ENCODE measurements at regions not wholly inside any gene's neighbourhood (a gene's known extent, or its start where the extent isn't known, plus 50 kb on each side); places are given as distances from the start of the nearest gene placed in this dataset.

DNA sequence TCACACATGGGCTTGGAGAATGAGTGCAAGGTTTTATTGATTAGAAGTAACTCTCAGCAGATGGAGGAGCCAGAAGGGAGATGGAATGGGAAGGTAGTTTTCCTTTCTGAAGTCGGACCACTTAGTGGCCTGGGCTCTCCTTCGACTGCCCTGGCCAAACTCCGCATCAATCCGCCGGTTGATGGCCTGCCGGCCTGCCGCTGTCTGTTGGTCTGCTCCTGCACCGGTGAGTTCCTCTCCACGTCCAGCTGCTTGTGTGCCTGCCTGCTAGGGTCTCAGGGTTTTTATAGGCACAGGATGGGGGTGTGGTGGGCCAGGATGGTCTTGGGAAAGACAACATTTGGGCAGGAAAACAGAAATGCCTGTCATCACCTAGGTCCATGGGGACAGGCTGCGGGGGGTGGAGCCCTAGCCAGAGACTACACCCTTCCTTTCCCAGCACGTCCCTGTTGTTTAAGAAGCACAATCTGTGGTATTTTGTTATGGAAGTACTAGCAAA lies 837.0 kb downstream of the PDCD6IP start:
- H3K27me3 ChIP-seq = no peaks in the 10 kb centered on the region
- DNase-seq = no peak
- no peaks in the 10 kb centered on the region for H3K36me3 ChIP-seq
- no peak overlapping the region for H3K4me3 ChIP-seq
- H3K4me1 ChIP-seq = no peaks in the 10 kb centered on the region
- intact Hi-C loops (cut with DNase I; ENCODE audit: low total_unique reads) = no loop called here
- H3K27ac ChIP-seq = no peak overlapping the region
- TF ChIP-seq CTCF (IDR thresholded peaks at IDR 0.05) = no peak
- H3K9me3 ChIP-seq = no peaks in the 10 kb centered on the region

- H3K9me3 ChIP-seq = no peaks in the 10 kb centered on the region
- no peaks in the 10 kb centered on the region for H3K4me1 ChIP-seq
- DNase-seq = no peak
- TF ChIP-seq CTCF (IDR thresholded peaks at IDR 0.05) = no peak
- H3K27ac ChIP-seq = no peak overlapping the region
- intact Hi-C loops (cut with DNase I; ENCODE audit: low total_unique reads) = no loop called here
- H3K36me3 ChIP-seq = no peaks in the 10 kb centered on the region
- no peaks in the 10 kb centered on the region for H3K27me3 ChIP-seq
- H3K4me3 ChIP-seq = no peak overlapping the region
Observed at GRCh38 chr3:34646911-34647460, 848.6 kb downstream of the PDCD6IP start.

- Histone ChIP-seq H3K27ac (no peak overlapping the region), H3K4me3 (no peak overlapping the region), H3K27me3 (no peaks in the 10 kb centered on the region), H3K9me3 (no peaks in the 10 kb centered on the region), H3K4me1 (no peaks in the 10 kb centered on the region), H3K36me3 (no peaks in the 10 kb centered on the region)
- no peak for DNase-seq
- intact Hi-C loops (cut with DNase I; ENCODE audit: low total_unique reads) = no loop called here
- no peak for TF ChIP-seq CTCF (IDR thresholded peaks at IDR 0.05)
Observed at GRCh38 chr3:34650131-34650530, 851.7 kb downstream of the PDCD6IP start.

- Histone ChIP-seq H3K27ac (no peak overlapping the region), H3K27me3 (no peaks in the 10 kb centered on the region), H3K4me3 (no peak overlapping the region), H3K4me1 (no peaks in the 10 kb centered on the region), H3K36me3 (no peaks in the 10 kb centered on the region), H3K9me3 (no peaks in the 10 kb centered on the region)
- intact Hi-C loops (cut with DNase I; ENCODE audit: low total_unique reads) = no loop called here
- TF ChIP-seq CTCF (IDR thresholded peaks at IDR 0.05) = no peak
- DNase-seq = no peak
Observed at GRCh38 chr3:34668915-34669314, 870.5 kb downstream of the PDCD6IP start.

DNA sequence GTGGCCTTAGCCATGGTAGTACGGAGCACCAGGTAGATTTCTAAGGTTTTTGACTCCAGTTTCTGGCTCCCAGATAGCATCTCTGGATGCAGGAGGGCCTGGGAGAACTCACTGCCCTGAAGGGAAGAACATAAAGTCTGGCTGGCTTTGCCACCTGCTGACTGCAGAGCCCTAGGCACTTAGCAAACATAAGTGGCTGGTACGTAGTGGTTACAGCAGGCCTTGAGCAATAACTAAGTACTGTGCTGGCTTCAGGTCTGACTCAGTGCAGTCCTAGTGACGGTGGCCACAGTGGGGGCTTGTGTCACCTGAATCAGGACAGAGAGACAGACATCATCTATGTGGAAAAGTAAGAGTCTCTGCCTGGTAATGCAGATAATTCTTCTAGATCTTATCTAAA lies 871.1 kb downstream of the PDCD6IP start:
- Histone ChIP-seq H3K36me3 (no peaks in the 10 kb centered on the region), H3K4me3 (no peak overlapping the region), H3K27ac (no peak overlapping the region), H3K4me1 (no peaks in the 10 kb centered on the region), H3K27me3 (no peaks in the 10 kb centered on the region), H3K9me3 (no peaks in the 10 kb centered on the region)
- DNase-seq = no peak
- intact Hi-C loops (cut with DNase I; ENCODE audit: low total_unique reads) = no loop called here
- TF ChIP-seq CTCF (IDR thresholded peaks at IDR 0.05) = no peak
